Stomach (tissue), 4 donors: ENCODE measurements at regions not wholly inside any gene's neighbourhood (a gene's known extent, or its start where the extent isn't known, plus 50 kb on each side); places are given as distances from the start of the nearest gene placed in this dataset.

Source experiments
- CTCF ChIP-seq, 7 experiments: fragments of 450-650 bp in 4 of 7; fragments of 200-600 bp in 3 of 7; sonication (generic) in 3 of 7; IDR thresholded peaks; one replicate each; pipeline ENCODE4 v1.5.1; 2016 to 2019; ENCODE audit warnings: antibody characterized with exemption in 7 of 7, control low read depth in 2 of 7, mild to moderate bottlenecking in 1 of 7
- EP300 ChIP-seq: sonication (generic); formaldehyde crosslinking; IDR thresholded peaks from one replicate; pipeline ENCODE4 v1.6.1; 2017; ENCODE audit warnings: antibody characterized with exemption

- TF ChIP-seq CTCF (IDR thresholded peaks at IDR 0.05) (no peak), EP300 (no peak)
Measured at GRCh38 chr2:60136913-60137312, 416.5 kb downstream of the BCL11A start.
